IMR-90 (cell line): ENCODE measurements at regions not wholly inside any gene's neighbourhood (a gene's known extent, or its start where the extent isn't known, plus 50 kb on each side); places are given as distances from the start of the nearest gene placed in this dataset.

ENCODE experiments used
- ATAC-seq: fragments of 200-7000 bp; cut with Tn5 transposase; 2 replicates; pipeline ENCODE4 v1.9.1; 2020; ENCODE audit warnings: low read depth, mild to moderate bottlenecking, moderate library complexity
- BruUV-seq: library from RNA; stranded (reverse); fragments of 400-500 nt; replicated peaks from 2 replicates; lab custom pipeline; 2021; lab: Mats Ljungman, UMichigan
- CTCF ChIA-PET: fragments of 300-600 bp; formaldehyde crosslinking; extraction: SDS; loops from one replicate; lab custom pipeline; 2021; ENCODE audit warnings: antibody characterized with exemption; lab: Yijun Ruan, JAX
- POLR2A ChIA-PET: fragments of 300-600 bp; sonication (Branson Sonifier 250); formaldehyde crosslinking; loops from one replicate; lab custom pipeline; 2022; ENCODE audit warnings: antibody characterized with exemption; ENCODE audit not compliant: unreplicated experiment; lab: Charles Lee
- DNase-seq: peaks from one replicate; pipeline ENCODE4 v3.0.0; 2013
- H2AFZ ChIP-seq: replicated peaks from 2 replicates; pipeline ENCODE3; 2013; ENCODE audit warnings: low read length, mild to moderate bottlenecking; ENCODE audit not compliant: poor library complexity
- H2AK5ac ChIP-seq: 2 replicates; pipeline ENCODE4 v1.6.1; 2013; ENCODE audit warnings: low read depth, low read length, inconsistent platforms
- H2AK9ac ChIP-seq: replicated peaks from 2 replicates; pipeline ENCODE3; 2013; ENCODE audit warnings: mild to moderate bottlenecking, low read depth, low read length, moderate library complexity; ENCODE audit not compliant: poor library complexity
- H2BK120ac ChIP-seq: 2 replicates; pipeline ENCODE4 v1.6.1; 2013; ENCODE audit warnings: low read depth, low read length, inconsistent platforms
- H2BK15ac ChIP-seq: 3 replicates; pipeline ENCODE4 v1.6.1; 2013; ENCODE audit warnings: low read depth, low read length, inconsistent platforms
- H2BK20ac ChIP-seq: 2 replicates; pipeline ENCODE4 v1.6.1; 2013; ENCODE audit warnings: low read depth, mild to moderate bottlenecking, inconsistent platforms, low read length, moderate library complexity
- H2BK5ac ChIP-seq: 2 replicates; pipeline ENCODE4 v1.6.1; 2013; ENCODE audit warnings: mild to moderate bottlenecking, low read depth, low read length, inconsistent platforms; ENCODE audit not compliant: poor library complexity, severe bottlenecking
- H3K14ac ChIP-seq: replicated peaks from 2 replicates; pipeline ENCODE4 v1.6.1; 2013; ENCODE audit warnings: low read depth, low read length, inconsistent platforms
- H3K18ac ChIP-seq: 2 replicates; pipeline ENCODE4 v1.6.1; 2013; ENCODE audit warnings: low read depth, low read length, control low read depth
- H3K23ac ChIP-seq: 2 replicates; pipeline ENCODE4 v1.6.1; 2013; ENCODE audit warnings: low read depth, low read length, inconsistent platforms
- H3K27ac ChIP-seq: 2 replicates; pipeline ENCODE4 v1.5.1; 2013; ENCODE audit warnings: mild to moderate bottlenecking, control low read depth, low read length; ENCODE audit not compliant: insufficient read depth
- H3K27me3 ChIP-seq: 2 replicates; pipeline ENCODE4 v1.6.1; 2013; ENCODE audit warnings: low read length; ENCODE audit not compliant: control insufficient read depth, insufficient read depth
- H3K36me3 ChIP-seq: 2 replicates; pipeline ENCODE4 v1.6.1; 2013; ENCODE audit warnings: low read length, mixed read lengths; ENCODE audit not compliant: control insufficient read depth, insufficient read depth
- H3K4ac ChIP-seq: 2 replicates; pipeline ENCODE4 v1.6.1; 2013; ENCODE audit warnings: low read depth, low read length, inconsistent platforms
- H3K4me1 ChIP-seq: 2 replicates; pipeline ENCODE4 v1.6.1; 2013; ENCODE audit warnings: low read length, mixed read lengths; ENCODE audit not compliant: control insufficient read depth, insufficient read depth
- H3K4me2 ChIP-seq: 2 replicates; pipeline ENCODE4 v1.6.1; 2013; ENCODE audit warnings: low read depth, mild to moderate bottlenecking, control low read depth, low read length, moderate library complexity
- H3K4me3 ChIP-seq: 2 replicates; pipeline ENCODE4 v1.5.1; 2013; ENCODE audit warnings: low read depth, mild to moderate bottlenecking, control low read depth, low read length, moderate library complexity; ENCODE audit not compliant: insufficient read depth
- H3K56ac ChIP-seq: 2 replicates; pipeline ENCODE4 v1.6.1; 2013; ENCODE audit warnings: low read length, inconsistent platforms; ENCODE audit not compliant: insufficient read depth; ENCODE audit errors: extremely low read depth
- H3K79me1 ChIP-seq, 2 experiments: 2 replicates each; pipeline ENCODE4 v1.6.1; 2013; ENCODE audit warnings: low read length in 2 of 2, inconsistent platforms in 1 of 2, low read depth in 1 of 2
- H3K9ac ChIP-seq: 2 replicates; pipeline ENCODE4 v1.6.1; 2013; ENCODE audit warnings: low read depth, low read length, control low read depth
- H3K9me1 ChIP-seq: 2 replicates; pipeline ENCODE4 v1.6.1; 2013; ENCODE audit warnings: low read length, inconsistent platforms; ENCODE audit not compliant: insufficient read depth
- H3K9me3 ChIP-seq: 2 replicates; pipeline ENCODE4 v1.6.1; 2013; ENCODE audit warnings: low read length; ENCODE audit not compliant: control insufficient read depth, insufficient read depth
- H4K20me1 ChIP-seq: 2 replicates; pipeline ENCODE4 v1.6.1; 2013; ENCODE audit warnings: low read length, inconsistent platforms; ENCODE audit not compliant: insufficient read depth
- H4K5ac ChIP-seq: 2 replicates; pipeline ENCODE4 v1.6.1; 2013; ENCODE audit warnings: mild to moderate bottlenecking, low read depth, low read length, control low read depth
- H4K8ac ChIP-seq, 2 experiments: 2 replicates each; pipeline ENCODE4 v1.6.1; 2013; ENCODE audit warnings: low read depth in 2 of 2, low read length in 2 of 2, control low read depth in 1 of 2, inconsistent platforms in 1 of 2
- H4K91ac ChIP-seq: 2 replicates; pipeline ENCODE4 v1.6.1; 2013; ENCODE audit warnings: low read depth, low read length, inconsistent platforms; ENCODE audit not compliant: insufficient read depth
- CEBPB ChIP-seq: IDR thresholded peaks from 2 replicates; pipeline ENCODE4 v1.6.1; 2012; ENCODE audit warnings: low read depth, low read length, improper control_type of control experiment
- CHD1 ChIP-seq: IDR thresholded peaks from 2 replicates; pipeline ENCODE4 v1.6.1; 2012; ENCODE audit warnings: low read depth, low read length, improper control_type of control experiment
- FOS ChIP-seq: fragments of 150-350 bp; IDR thresholded peaks from 2 replicates; pipeline ENCODE4 v1.6.1; 2016; ENCODE audit warnings: low read depth, low read length
- MAZ ChIP-seq: IDR thresholded peaks from 2 replicates; pipeline ENCODE4 v1.6.1; 2012; ENCODE audit warnings: low read depth, mild to moderate bottlenecking, low read length, improper control_type of control experiment, moderate library complexity, borderline replicate concordance
- MXI1 ChIP-seq: IDR thresholded peaks from 2 replicates; pipeline ENCODE4 v1.6.1; 2012; ENCODE audit warnings: low read depth, mild to moderate bottlenecking, low read length, moderate library complexity, borderline replicate concordance
- NFE2L2 ChIP-seq: fragments of 150-350 bp; IDR thresholded peaks from 2 replicates; pipeline ENCODE4 v1.6.1; 2016; ENCODE audit warnings: low read depth, mild to moderate bottlenecking, low read length
- POLR2A ChIP-seq: IDR thresholded peaks from 2 replicates; pipeline ENCODE4 v1.6.1; 2012; ENCODE audit warnings: mild to moderate bottlenecking, low read depth, low read length
- WGBS, 2 experiments: methylation state at CpG; one replicate each; pipeline versions ENCODE4 v1.1.5 to v1.1.7; 2013; ENCODE audit warnings: missing lambda C conversion rate in 2 of 2; ENCODE audit not compliant: insufficient read length in 1 of 2; ENCODE audit errors: extremely low coverage in 2 of 2; 5-methylcytosine and 5-hydroxymethylcytosine counted together
- dilution Hi-C: fragments of 300-500 bp; cut with HindIII; formaldehyde crosslinking; loops from one replicate; pipeline ENCODE4 v1.14.3; 2018; ENCODE audit warnings: low sequenced_read_pairs; ENCODE audit not compliant: unreplicated experiment
- in situ Hi-C: fragments of 300-500 bp; cut with MboI; formaldehyde crosslinking; loops from 3 replicates; pipeline ENCODE4 v1.14.3; 2019; ENCODE audit warnings: low sequenced_read_pairs, inconsistent platforms, mixed read lengths
- intact Hi-C: fragments of 100-400 bp; cut with micrococcal nuclease; formaldehyde crosslinking; loops from 2 replicates; pipeline ENCODE4 v1.10.0; 2022

DNA sequence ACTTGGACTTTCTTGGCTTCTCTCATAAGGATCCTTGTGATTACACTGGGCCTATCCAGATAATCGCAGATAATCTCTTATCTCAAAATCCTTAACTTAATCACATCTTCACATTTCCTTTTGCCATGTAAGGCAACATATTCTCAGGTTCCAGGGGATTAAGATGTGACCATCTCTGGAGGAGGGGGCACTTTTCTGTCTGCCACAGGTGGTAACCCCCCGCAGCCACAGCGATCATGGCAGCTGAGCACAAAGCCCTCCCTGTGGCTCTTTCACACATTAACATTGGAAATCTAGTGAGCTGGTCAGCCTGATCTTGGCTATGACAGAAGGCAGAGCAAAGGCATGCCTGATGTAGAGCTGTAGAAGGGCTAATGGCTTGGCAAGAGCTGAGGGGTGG is 69.1 kb upstream of the CD82 start:
- ATAC-seq (no peak), DNase-seq (no peak)
- Histone ChIP-seq H4K5ac (no peak overlapping the region), H3K27me3 (peaks cover 10% of the 10 kb centered on the region; the same call in 1 of the 2 replicates), H2BK5ac (no peak overlapping the region), H4K91ac (no peak overlapping the region), H2BK20ac (no peak overlapping the region), H2AK5ac (no peak overlapping the region), H3K9me3 (no peaks in the 10 kb centered on the region), H3K14ac (no peak overlapping the region), H3K18ac (no peak overlapping the region), H3K4me2 (no peak overlapping the region), H3K4me1 (no peaks in the 10 kb centered on the region), H4K8ac (no peak overlapping the region), H2AFZ (no peak overlapping the region), H3K79me1 (no peaks in the 10 kb centered on the region), H2BK15ac (no peak overlapping the region), H2AK9ac (no peak overlapping the region), H3K27ac (no peak overlapping the region), H3K4ac (no peak overlapping the region), H3K56ac (no peak overlapping the region), H3K23ac (no peak overlapping the region), H4K20me1 (no peaks in the 10 kb centered on the region), H3K9ac (no peak overlapping the region), H3K36me3 (no peaks in the 10 kb centered on the region), H3K9me1 (no peaks in the 10 kb centered on the region), H2BK120ac (no peak overlapping the region), H3K4me3 (no peak overlapping the region)
- POLR2A ChIA-PET = no interaction called here
- WGBS, 2 experiments = no CpG with 5 or more reads among the region's 3 CpGs
- in situ Hi-C loops = no loop called here
- no TSS peak for BruUV-seq
- CTCF ChIA-PET = no interaction called here
- dilution Hi-C loops = no loop called here
- TF ChIP-seq CEBPB = no peak
- no peak for TF ChIP-seq CHD1
- TF ChIP-seq MXI1 = no peak
- TF ChIP-seq FOS = no peak
- TF ChIP-seq NFE2L2 = no peak
- TF ChIP-seq MAZ = no peak
- no peak for TF ChIP-seq POLR2A
- intact Hi-C loops = no loop called here
